ENCODE measurements at regions not wholly inside any gene's neighbourhood (a gene's known extent, or its start where the extent isn't known, plus 50 kb on each side); places are given as distances from the start of the nearest gene placed in this dataset.

- H3K4me1 Mint-ChIP-seq, result peaks cover 0 to 10% (median 0%) of the 10 kb centered on the region in 3 donors
- H3K4me3 ChIP-seq (ENCODE audit: control insufficient read depth in 1 of 2, extremely low read depth in 1 of 2, low read length in 1 of 2), result no peak overlapping the region
- no peak overlapping the region for H3K27ac ChIP-seq (ENCODE audit: low read length)
- ChIA-PET POLR2A (no interaction called here), CTCF (no interaction called here)
- DNase-seq, result peak in 1 of 35 experiments; percentile 13
- 94% methylated on average over 2 of the region's 2 CpGs for WGBS (ENCODE audit: insufficient coverage)
- no peaks in the 10 kb centered on the region for H3K27me3 Mint-ChIP-seq
- no peak overlapping the region for H3K4me3 Mint-ChIP-seq
- no peak for ATAC-seq (replicated peaks in 1 of 4)
- H3K27ac Mint-ChIP-seq, result no peak overlapping the region
- no peaks in the 10 kb centered on the region for H3K36me3 ChIP-seq (ENCODE audit: control insufficient read depth in 2 of 2, extremely low read depth in 1 of 2, insufficient read depth in 1 of 2, low read length in 1 of 2)
- H3K9me3 Mint-ChIP-seq, result no peaks in the 10 kb centered on the region
- no peaks in the 10 kb centered on the region for H3K27me3 ChIP-seq (replicated peaks in 1 of 2; ENCODE audit: control insufficient read depth in 2 of 2, extremely low read depth in 1 of 2, insufficient read depth in 2 of 2, low read length in 1 of 2)
- H3K36me3 Mint-ChIP-seq, result no peaks in the 10 kb centered on the region
- no peaks in the 10 kb centered on the region for H3K4me1 ChIP-seq (ENCODE audit: control insufficient read depth in 1 of 2, extremely low read depth in 1 of 2, insufficient read depth in 2 of 2, low read length in 2 of 2)
- no peaks in the 10 kb centered on the region for H3K9me3 ChIP-seq
These were observed 81.3 kb upstream of the TP53I11 start for GRCh38 chr11:45031912-45032519.

DNA sequence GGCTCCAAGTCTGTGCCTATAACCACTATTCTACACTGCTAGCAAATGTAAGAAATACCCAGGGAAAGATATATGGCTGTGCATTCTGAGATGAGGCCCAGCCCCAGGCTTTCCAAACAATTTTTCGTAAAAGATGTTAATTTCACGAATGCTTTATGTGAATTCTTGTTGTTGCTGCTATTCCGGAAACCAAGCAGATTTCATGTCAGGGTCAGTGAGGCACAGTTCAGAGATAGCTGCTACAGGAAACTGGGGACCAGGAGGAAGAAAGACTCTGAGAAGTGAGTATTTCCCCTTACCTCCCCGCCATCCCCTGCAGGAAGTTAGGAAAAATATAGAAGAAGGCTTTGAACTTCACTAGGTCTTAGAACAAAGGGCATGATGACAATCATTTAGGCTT is 84.7 kb upstream of the TP53I11 start:
- DNase-seq (no peak), ATAC-seq (replicated peaks in 1 of 4) (no peak)
- H3K27me3 ChIP-seq (replicated peaks in 1 of 2; ENCODE audit: control insufficient read depth in 2 of 2, extremely low read depth in 1 of 2, insufficient read depth in 2 of 2, low read length in 1 of 2), result no peaks in the 10 kb centered on the region
- no peaks in the 10 kb centered on the region for H3K36me3 ChIP-seq (ENCODE audit: control insufficient read depth in 2 of 2, extremely low read depth in 1 of 2, insufficient read depth in 1 of 2, low read length in 1 of 2)
- WGBS (ENCODE audit: insufficient coverage), result 90% methylated on average over 3 of the region's 4 CpGs
- H3K4me1 ChIP-seq (ENCODE audit: control insufficient read depth in 1 of 2, extremely low read depth in 1 of 2, insufficient read depth in 2 of 2, low read length in 2 of 2), result no peaks in the 10 kb centered on the region
- Mint-ChIP-seq H3K36me3 (peaks cover 3% of the 10 kb centered on the region), H3K27ac (no peak overlapping the region), H3K4me1 (peaks cover 0 to 8% (median 0%) of the 10 kb centered on the region in 3 donors), H3K27me3 (no peaks in the 10 kb centered on the region), H3K4me3 (no peak overlapping the region), H3K9me3 (peaks cover 3 to 14% (median 8%) of the 10 kb centered on the region in 3 donors)
- H3K9me3 ChIP-seq, result no peaks in the 10 kb centered on the region
- ChIA-PET POLR2A (no interaction called here), CTCF (no interaction called here)
- no peak overlapping the region for H3K27ac ChIP-seq (ENCODE audit: low read length)
- H3K4me3 ChIP-seq (ENCODE audit: control insufficient read depth in 1 of 2, extremely low read depth in 1 of 2, low read length in 1 of 2), result no peak overlapping the region

GRCh38 chr11:45036010-45036409 is 85.3 kb upstream of the TP53I11 start:
- no peak overlapping the region for H3K27ac Mint-ChIP-seq
- Histone ChIP-seq H3K27ac (ENCODE audit: low read length) (no peak overlapping the region), H3K9me3 (no peaks in the 10 kb centered on the region), H3K36me3 (ENCODE audit: control insufficient read depth in 2 of 2, extremely low read depth in 1 of 2, insufficient read depth in 1 of 2, low read length in 1 of 2) (no peaks in the 10 kb centered on the region), H3K4me1 (ENCODE audit: control insufficient read depth in 1 of 2, extremely low read depth in 1 of 2, insufficient read depth in 2 of 2, low read length in 2 of 2) (no peaks in the 10 kb centered on the region), H3K27me3 (replicated peaks in 1 of 2; ENCODE audit: control insufficient read depth in 2 of 2, extremely low read depth in 1 of 2, insufficient read depth in 2 of 2, low read length in 1 of 2) (no peaks in the 10 kb centered on the region), H3K4me3 (ENCODE audit: control insufficient read depth in 1 of 2, extremely low read depth in 1 of 2, low read length in 1 of 2) (no peak overlapping the region)
- H3K4me1 Mint-ChIP-seq, result peaks cover 0 to 8% (median 0%) of the 10 kb centered on the region in 3 donors
- CTCF ChIA-PET, result no interaction called here
- 94% methylated on average over 3 of the region's 3 CpGs for WGBS (ENCODE audit: insufficient coverage)
- peaks cover 3% of the 10 kb centered on the region for H3K36me3 Mint-ChIP-seq
- H3K27me3 Mint-ChIP-seq, result no peaks in the 10 kb centered on the region
- H3K4me3 Mint-ChIP-seq, result no peak overlapping the region
- POLR2A ChIA-PET, result no interaction called here
- no peak for DNase-seq
- H3K9me3 Mint-ChIP-seq, result peaks cover 3 to 14% (median 8%) of the 10 kb centered on the region in 3 donors
- no peak for ATAC-seq (replicated peaks in 1 of 4)

DNA sequence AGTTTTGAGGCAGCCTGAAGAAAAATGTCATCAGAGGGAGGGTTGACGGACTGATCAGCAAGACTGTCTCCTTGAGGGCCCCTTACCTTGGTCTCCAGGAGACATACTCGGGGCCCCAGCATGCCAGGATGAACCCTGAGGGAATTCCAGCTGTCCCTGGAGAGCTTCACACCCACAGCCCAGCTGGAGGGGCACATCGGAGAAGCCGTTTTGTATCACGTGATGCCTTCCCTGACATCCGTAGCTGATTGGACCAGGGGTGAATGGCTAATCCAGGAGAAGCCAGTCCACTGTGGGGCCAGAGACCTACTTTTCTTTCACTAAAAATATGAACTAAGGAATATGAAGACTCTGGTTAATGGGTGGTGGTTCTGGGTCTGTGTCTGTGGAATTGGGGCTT is 86.0 kb upstream of the TP53I11 start:
- H3K27me3 Mint-ChIP-seq, result no peaks in the 10 kb centered on the region
- Histone ChIP-seq H3K9me3 (no peaks in the 10 kb centered on the region), H3K4me3 (ENCODE audit: control insufficient read depth in 1 of 2, extremely low read depth in 1 of 2, low read length in 1 of 2) (no peak overlapping the region), H3K36me3 (ENCODE audit: control insufficient read depth in 2 of 2, extremely low read depth in 1 of 2, insufficient read depth in 1 of 2, low read length in 1 of 2) (no peaks in the 10 kb centered on the region), H3K27me3 (replicated peaks in 1 of 2; ENCODE audit: control insufficient read depth in 2 of 2, extremely low read depth in 1 of 2, insufficient read depth in 2 of 2, low read length in 1 of 2) (peaks cover 0 to 6% of the 10 kb centered on the region in 2 experiments), H3K4me1 (ENCODE audit: control insufficient read depth in 1 of 2, extremely low read depth in 1 of 2, insufficient read depth in 2 of 2, low read length in 2 of 2) (no peaks in the 10 kb centered on the region), H3K27ac (ENCODE audit: low read length) (no peak overlapping the region)
- no peak overlapping the region for H3K4me3 Mint-ChIP-seq
- CTCF ChIA-PET, result no interaction called here
- WGBS (ENCODE audit: insufficient coverage), result 75% methylated on average over 6 of the region's 6 CpGs
- H3K4me1 Mint-ChIP-seq, result peaks cover 0 to 6% (median 0%) of the 10 kb centered on the region in 3 donors
- no peak overlapping the region for H3K27ac Mint-ChIP-seq
- no peak for DNase-seq
- H3K36me3 Mint-ChIP-seq, result peaks cover 3% of the 10 kb centered on the region
- ATAC-seq (replicated peaks in 1 of 4), result no peak
- H3K9me3 Mint-ChIP-seq, result peaks cover 3 to 14% (median 8%) of the 10 kb centered on the region in 3 donors
- POLR2A ChIA-PET, result no interaction called here

GRCh38 chr11:45037434-45038005 is 86.8 kb upstream of the TP53I11 start:
- ChIA-PET CTCF (no interaction called here), POLR2A (no interaction called here)
- no peaks in the 10 kb centered on the region for H3K4me1 ChIP-seq (ENCODE audit: control insufficient read depth in 1 of 2, extremely low read depth in 1 of 2, insufficient read depth in 2 of 2, low read length in 2 of 2)
- Mint-ChIP-seq H3K27ac (no peak overlapping the region), H3K9me3 (peaks cover 3 to 14% (median 8%) of the 10 kb centered on the region in 3 donors), H3K27me3 (no peaks in the 10 kb centered on the region), H3K4me3 (no peak overlapping the region), H3K4me1 (peaks cover 0 to 3% (median 0%) of the 10 kb centered on the region in 3 donors), H3K36me3 (peaks cover 3% of the 10 kb centered on the region)
- DNase-seq (no peak), ATAC-seq (replicated peaks in 1 of 4) (no peak)
- H3K27me3 ChIP-seq (replicated peaks in 1 of 2; ENCODE audit: control insufficient read depth in 2 of 2, extremely low read depth in 1 of 2, insufficient read depth in 2 of 2, low read length in 1 of 2), result peaks cover 0 to 7% of the 10 kb centered on the region in 2 experiments
- no peak overlapping the region for H3K27ac ChIP-seq (ENCODE audit: low read length)
- H3K36me3 ChIP-seq (ENCODE audit: control insufficient read depth in 2 of 2, extremely low read depth in 1 of 2, insufficient read depth in 1 of 2, low read length in 1 of 2), result no peaks in the 10 kb centered on the region
- H3K4me3 ChIP-seq (ENCODE audit: control insufficient read depth in 1 of 2, extremely low read depth in 1 of 2, low read length in 1 of 2), result no peak overlapping the region
- H3K9me3 ChIP-seq, result no peaks in the 10 kb centered on the region

DNA sequence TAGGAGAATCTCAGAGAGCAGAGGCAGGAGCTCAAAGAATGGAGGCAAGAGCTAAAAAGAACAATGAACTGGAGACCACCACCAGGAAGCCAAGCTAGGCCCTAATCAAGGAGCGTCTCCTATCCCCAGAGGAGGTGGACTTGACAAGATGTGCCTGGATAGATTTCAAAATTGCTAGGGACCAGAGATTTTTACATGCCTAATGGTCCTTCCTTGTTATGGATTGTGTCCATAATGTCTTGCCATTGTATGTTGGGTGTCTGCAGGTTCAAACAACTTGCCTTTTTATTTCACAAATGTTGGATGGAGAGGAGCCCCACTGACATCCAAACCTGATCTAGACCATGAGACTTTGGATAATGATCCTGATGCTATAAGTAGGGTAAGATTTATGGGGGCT is 88.2 kb upstream of the TP53I11 start:
- no peak for DNase-seq
- ChIA-PET CTCF (no interaction called here), POLR2A (no interaction called here)
- no peaks in the 10 kb centered on the region for H3K4me1 Mint-ChIP-seq
- Histone ChIP-seq H3K27ac (ENCODE audit: low read length) (no peak overlapping the region), H3K36me3 (ENCODE audit: control insufficient read depth in 2 of 2, extremely low read depth in 1 of 2, insufficient read depth in 1 of 2, low read length in 1 of 2) (no peaks in the 10 kb centered on the region), H3K27me3 (replicated peaks in 1 of 2; ENCODE audit: control insufficient read depth in 2 of 2, extremely low read depth in 1 of 2, insufficient read depth in 2 of 2, low read length in 1 of 2) (peaks cover 0 to 7% of the 10 kb centered on the region in 2 experiments), H3K9me3 (no peaks in the 10 kb centered on the region), H3K4me3 (ENCODE audit: control insufficient read depth in 1 of 2, extremely low read depth in 1 of 2, low read length in 1 of 2) (no peak overlapping the region), H3K4me1 (ENCODE audit: control insufficient read depth in 1 of 2, extremely low read depth in 1 of 2, insufficient read depth in 2 of 2, low read length in 2 of 2) (no peaks in the 10 kb centered on the region)
- WGBS (ENCODE audit: insufficient coverage), result no CpG with 5 or more reads among the region's 1 CpG
- H3K9me3 Mint-ChIP-seq, result peaks cover 3 to 14% (median 8%) of the 10 kb centered on the region in 3 donors
- no peak for ATAC-seq (replicated peaks in 1 of 4)
- H3K27me3 Mint-ChIP-seq, result no peaks in the 10 kb centered on the region
- H3K36me3 Mint-ChIP-seq, result peaks cover 3% of the 10 kb centered on the region
- H3K27ac Mint-ChIP-seq, result no peak overlapping the region
- H3K4me3 Mint-ChIP-seq, result no peak overlapping the region

Data from T-cell (primary cell).